Epithelial cell of proximal tubule (primary cell): ENCODE measurements at regions not wholly inside any gene's neighbourhood (a gene's known extent, or its start where the extent isn't known, plus 50 kb on each side); places are given as distances from the start of the nearest gene placed in this dataset.
"Not testable (repeated sequence)": the region's sequence is repeated elsewhere in the genome, so short reads cannot be mapped to it uniquely, and the experiment has no call there.

Experiments
- DNase-seq: peaks from one replicate; pipeline ENCODE4 v3.0.0-alpha.2; 2011; ENCODE audit warnings: low read depth
- H3K4me3 ChIP-seq: 2 replicates; pipeline ENCODE4 v1.5.1; 2011; ENCODE audit warnings: low read depth, mild to moderate bottlenecking, low read length
- CTCF ChIP-seq: conservative IDR thresholded peaks from 2 replicates; pipeline ENCODE4 v1.5.1; 2012; ENCODE audit warnings: low read depth, mild to moderate bottlenecking, low read length

GRCh38 chr5:163310997-163311396 is 126.4 kb upstream of the CCNG1 start:
- TF ChIP-seq CTCF: no peak
- H3K4me3 ChIP-seq: no peak overlapping the region
- no peak for DNase-seq

GRCh38 chr5:163312598-163312997 is 124.8 kb upstream of the CCNG1 start:
- DNase-seq: no peak
- TF ChIP-seq CTCF: no peak

GRCh38 chr5:163313049-163313448 is 124.3 kb upstream of the CCNG1 start:
- H3K4me3 ChIP-seq, DNase-seq: not testable (repeated sequence)

More at GRCh38 chr5:163312598-163312997, 124.8 kb upstream of the CCNG1 start:
- H3K4me3 ChIP-seq: no peak overlapping the region

GRCh38 chr5:163316374-163316773 is 121.0 kb upstream of the CCNG1 start:
- not testable (repeated sequence) for DNase-seq, H3K4me3 ChIP-seq

- DNase-seq: no peak
- TF ChIP-seq CTCF: no peak
- no peak overlapping the region for H3K4me3 ChIP-seq
Measured at GRCh38 chr5:163318707-163319106, 118.7 kb upstream of the CCNG1 start.

GRCh38 chr5:163321511-163321910 is 115.9 kb upstream of the CCNG1 start:
- TF ChIP-seq CTCF: no peak
- H3K4me3 ChIP-seq: no peak overlapping the region
- DNase-seq: no peak

- TF ChIP-seq CTCF: no peak
- no peak overlapping the region for H3K4me3 ChIP-seq
- DNase-seq: no peak
Measured at GRCh38 chr5:163330723-163331668, 106.4 kb upstream of the CCNG1 start.

GRCh38 chr5:163336074-163336473 is 101.3 kb upstream of the CCNG1 start:
- H3K4me3 ChIP-seq, DNase-seq: not testable (repeated sequence)
